Small intestine (tissue), 7 donors: ENCODE measurements at regions not wholly inside any gene's neighbourhood (a gene's known extent, or its start where the extent isn't known, plus 50 kb on each side); places are given as distances from the start of the nearest gene placed in this dataset.

Experiments
- DNase-seq, 2 donors: peaks; one replicate each; pipeline versions ENCODE4 v3.0.0 to v3.0.0-alpha.2; 2013
- FAIRE-seq: peaks from 2 replicates; lab custom pipeline; 2012; peaks lifted over from hg19 to GRCh38; lab: Jason Lieb, UNC
- H3K27ac ChIP-seq, 3 donors: one replicate each; pipeline ENCODE4 v1.5.1; 2013; ENCODE audit warnings: low read length in 2 of 3, mild to moderate bottlenecking in 2 of 3, control low read depth in 1 of 3, inconsistent platforms in 1 of 3, low read depth in 1 of 3, moderate library complexity in 1 of 3
- H3K27me3 ChIP-seq, 3 donors: one replicate each; pipeline ENCODE4 v1.6.1; 2013; ENCODE audit warnings: low read length in 3 of 3, inconsistent platforms in 1 of 3; ENCODE audit not compliant: control insufficient read depth in 3 of 3, insufficient read depth in 3 of 3
- H3K36me3 ChIP-seq, 3 donors: one replicate each; pipeline ENCODE4 v1.6.1; 2013; ENCODE audit warnings: low read length in 3 of 3, inconsistent platforms in 1 of 3, low read depth in 1 of 3, mild to moderate bottlenecking in 1 of 3, moderate library complexity in 1 of 3; ENCODE audit not compliant: control insufficient read depth in 3 of 3, insufficient read depth in 2 of 3
- H3K4me1 ChIP-seq, 3 donors: one replicate each; pipeline ENCODE4 v1.6.1; 2013; ENCODE audit warnings: low read length in 2 of 3, inconsistent platforms in 1 of 3, low read depth in 1 of 3, mild to moderate bottlenecking in 1 of 3, moderate library complexity in 1 of 3; ENCODE audit not compliant: control insufficient read depth in 3 of 3, insufficient read depth in 2 of 3
- H3K4me3 ChIP-seq, 3 donors: one replicate each; pipeline ENCODE4 v1.5.1; 2013; ENCODE audit warnings: low read length in 3 of 3, control low read depth in 1 of 3, inconsistent platforms in 1 of 3, low read depth in 1 of 3, mild to moderate bottlenecking in 1 of 3, moderate library complexity in 1 of 3
- H3K9me3 ChIP-seq, 2 donors: one replicate each; pipeline ENCODE4 v1.6.1; 2013; ENCODE audit warnings: low read depth in 1 of 2, low read length in 1 of 2; ENCODE audit not compliant: control insufficient read depth in 2 of 2, insufficient read depth in 1 of 2
- WGBS, 3 donors: extraction: QIAGEN DNeasy Blood & Tissue Kit; methylation state at CpG; one replicate each; pipeline ENCODE4 v1.1.7; 2013; 5-methylcytosine and 5-hydroxymethylcytosine counted together
- donor health status: healthy with polysubstance abuse.
- donor health status: control.
- donor health status: control.
- donor health status: Bipolar disorder and iron deficiency.
- donor health status: healthy.

DNA sequence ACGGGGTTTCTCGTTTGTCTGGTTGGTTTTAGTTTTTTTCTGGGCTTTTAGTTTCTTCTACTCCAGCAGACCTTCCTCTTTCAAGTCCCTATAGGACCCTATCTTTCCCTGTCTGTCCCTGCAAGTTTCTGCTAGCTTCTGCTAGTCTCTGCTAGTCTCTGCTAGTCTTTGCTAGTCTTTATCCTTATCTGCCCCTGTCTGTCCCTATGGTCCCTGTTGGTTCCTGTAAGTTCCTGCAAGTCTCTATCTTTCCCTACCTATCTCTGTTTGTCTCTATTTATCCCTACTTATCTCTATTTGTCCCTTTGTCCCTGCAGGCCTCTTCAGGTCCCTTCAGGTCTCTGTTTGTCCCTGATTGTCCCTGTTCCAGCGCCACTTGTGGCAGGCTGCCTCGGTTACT is 81.5 kb upstream of the PLEKHG7 start:
- no peaks in the 10 kb centered on the region for H3K36me3 ChIP-seq
- no peaks in the 10 kb centered on the region for H3K27me3 ChIP-seq
- no peak for FAIRE-seq
- H3K4me1 ChIP-seq, result no peaks in the 10 kb centered on the region
- no peak overlapping the region for H3K27ac ChIP-seq
- peaks cover 0 to 6% of the 10 kb centered on the region in 2 donors for H3K9me3 ChIP-seq
- 92 to 96% (median 94%) methylated on average over 4 of the region's 4 CpGs for WGBS, 3 donors
- H3K4me3 ChIP-seq, result no peak overlapping the region
- no peak for DNase-seq

DNA sequence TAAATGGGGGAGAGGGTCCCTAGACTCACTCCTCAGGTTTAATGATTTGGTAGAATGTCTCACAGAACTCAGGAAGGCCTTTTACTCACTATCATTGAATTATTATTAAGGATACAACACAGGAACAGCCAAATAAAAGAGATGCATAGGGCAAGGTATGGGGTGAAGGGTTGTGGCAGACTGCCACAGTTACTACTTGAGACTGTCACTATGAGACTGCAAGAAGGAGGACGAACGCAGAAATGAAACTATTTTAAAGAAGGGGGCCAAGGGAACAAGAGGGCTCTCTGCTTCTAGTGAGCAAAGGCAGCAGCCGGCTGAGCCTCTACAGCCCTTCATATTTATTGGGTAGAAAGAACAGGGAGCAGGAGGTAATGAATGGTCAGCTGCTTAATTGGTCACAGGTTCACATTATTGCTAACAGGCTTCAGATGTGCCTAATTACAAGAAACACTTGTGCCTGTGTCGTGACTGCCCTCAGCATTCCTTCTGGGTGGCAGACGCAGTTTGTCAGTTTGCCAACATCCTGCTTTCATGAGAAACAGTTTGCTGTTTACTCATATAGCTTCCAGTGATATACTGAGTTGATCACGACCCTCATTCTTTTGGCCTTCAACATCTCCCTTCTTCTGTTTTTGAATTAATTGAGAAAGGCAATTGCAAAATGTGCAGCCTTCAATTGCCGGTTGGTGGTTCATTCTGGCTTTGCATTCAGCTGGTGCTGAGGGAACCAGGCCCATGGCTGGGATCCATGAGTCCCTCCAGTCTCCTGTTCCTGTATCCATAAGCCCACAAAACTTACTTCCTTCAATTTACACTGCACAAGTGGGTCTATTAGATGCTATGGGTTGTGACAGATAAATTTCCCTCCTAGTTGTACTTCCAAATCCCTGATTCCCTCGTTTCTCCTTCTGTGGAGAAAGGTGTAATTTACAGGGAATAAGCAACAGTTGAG is 82.8 kb upstream of the PLEKHG7 start:
- Histone ChIP-seq H3K4me3 (no peak overlapping the region), H3K36me3 (no peaks in the 10 kb centered on the region), H3K27me3 (no peaks in the 10 kb centered on the region), H3K9me3 (peaks cover 0 to 6% of the 10 kb centered on the region in 2 donors), H3K27ac (no peak overlapping the region), H3K4me1 (no peaks in the 10 kb centered on the region)
- DNase-seq, result no peak
- WGBS, 3 donors, result 69 to 78% (median 70%) methylated on average over 8 of the region's 8 CpGs
- FAIRE-seq, result no peak

DNA sequence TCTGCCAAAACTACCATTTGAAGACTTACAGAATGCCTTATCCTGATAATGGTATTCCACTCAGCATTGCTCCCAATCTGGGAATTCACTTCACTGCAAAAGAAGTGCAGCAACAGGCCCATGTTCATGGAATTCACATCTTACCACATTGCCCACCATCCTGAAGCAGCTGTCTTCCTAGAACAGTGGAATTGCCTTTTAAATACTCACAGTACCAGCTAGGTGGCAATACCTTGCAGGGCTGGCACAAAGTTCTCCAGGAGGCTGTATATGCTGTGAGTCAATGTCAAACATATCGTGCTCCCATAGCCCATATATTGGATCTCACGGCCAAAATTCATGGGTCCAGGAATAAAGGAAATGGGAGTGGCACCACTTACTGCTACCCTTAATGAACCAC is 83.8 kb upstream of the PLEKHG7 start:
- Histone ChIP-seq H3K4me1 (no peaks in the 10 kb centered on the region), H3K4me3 (no peak overlapping the region), H3K9me3 (peaks cover 0 to 6% of the 10 kb centered on the region in 2 donors), H3K36me3 (no peaks in the 10 kb centered on the region), H3K27me3 (no peaks in the 10 kb centered on the region), H3K27ac (no peak overlapping the region)
- DNase-seq (no peak), FAIRE-seq (no peak)
- 81 to 86% (median 85%) methylated on average over 2 of the region's 2 CpGs for WGBS, 3 donors

DNA sequence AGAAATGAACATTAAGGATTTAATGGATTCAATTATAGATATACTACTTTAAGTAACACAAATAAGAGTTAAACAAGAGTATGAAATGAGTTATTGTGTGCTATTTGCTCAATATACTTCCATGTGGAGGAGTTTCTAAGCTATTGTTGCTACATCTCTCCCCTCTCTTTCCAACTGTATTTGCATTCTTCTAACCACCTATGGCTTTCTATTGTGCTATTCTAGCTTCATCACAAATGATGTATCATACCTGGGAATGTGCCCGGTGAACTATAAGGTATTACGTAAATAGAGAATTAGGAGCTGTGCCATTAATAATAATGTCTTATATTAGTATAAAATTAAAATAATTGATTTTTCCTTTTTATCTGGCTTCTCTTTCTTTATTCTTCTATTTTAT is 87.1 kb upstream of the PLEKHG7 start:
- Histone ChIP-seq H3K36me3 (no peaks in the 10 kb centered on the region), H3K4me3 (no peak overlapping the region), H3K9me3 (no peaks in the 10 kb centered on the region), H3K27me3 (no peaks in the 10 kb centered on the region), H3K27ac (no peak overlapping the region), H3K4me1 (no peaks in the 10 kb centered on the region)
- DNase-seq, result no peak
- FAIRE-seq, result no peak
- 94 to 99% (median 96%) methylated on average over 2 of the region's 2 CpGs for WGBS, 3 donors

DNA sequence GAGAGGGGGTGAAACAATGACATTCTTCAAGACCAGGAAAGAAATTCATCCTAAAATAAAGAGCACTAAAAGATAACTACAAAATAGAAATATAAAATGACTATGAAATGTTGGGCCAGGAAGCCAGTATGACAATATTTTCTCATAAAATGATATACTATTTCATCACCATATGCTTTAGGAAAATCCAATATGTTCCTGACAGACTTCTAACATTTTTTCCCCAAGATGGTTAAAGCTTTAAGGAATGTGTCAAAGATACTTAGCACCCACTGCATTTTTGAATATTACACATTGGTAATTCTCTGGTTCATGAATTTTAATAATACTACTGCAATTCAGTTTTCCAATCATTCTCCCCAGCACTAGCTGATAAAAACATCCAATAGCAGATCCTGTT is 87.7 kb upstream of the PLEKHG7 start:
- FAIRE-seq (no peak), DNase-seq (no peak)
- Histone ChIP-seq H3K36me3 (no peaks in the 10 kb centered on the region), H3K27me3 (no peaks in the 10 kb centered on the region), H3K4me1 (no peaks in the 10 kb centered on the region), H3K4me3 (no peak overlapping the region), H3K27ac (no peak overlapping the region), H3K9me3 (no peaks in the 10 kb centered on the region)

DNA sequence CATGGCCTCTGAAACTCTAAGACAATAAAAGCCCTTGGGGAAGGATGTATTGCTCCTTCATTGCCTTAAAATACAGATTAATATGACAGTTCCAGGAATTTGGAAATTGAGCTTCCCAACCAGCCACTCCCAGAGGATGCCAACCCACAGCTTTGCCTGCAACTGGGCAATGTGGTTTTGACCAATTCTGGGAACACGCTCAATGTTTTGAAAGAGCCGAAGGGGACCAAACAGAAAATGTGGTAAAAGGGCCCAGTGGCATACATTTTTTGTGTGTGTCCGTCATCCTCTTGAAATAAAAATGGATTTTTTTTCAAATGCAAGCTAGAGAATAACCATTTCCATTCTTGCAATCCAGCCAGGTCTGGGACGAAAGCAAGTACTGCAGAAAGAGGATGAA is 88.3 kb upstream of the PLEKHG7 start:
- Histone ChIP-seq H3K4me1 (no peaks in the 10 kb centered on the region), H3K9me3 (no peaks in the 10 kb centered on the region), H3K27me3 (no peaks in the 10 kb centered on the region), H3K4me3 (no peak overlapping the region), H3K27ac (no peak overlapping the region), H3K36me3 (no peaks in the 10 kb centered on the region)
- 95 to 97% (median 97%) methylated on average over 4 of the region's 4 CpGs for WGBS, 3 donors
- DNase-seq, result no peak
- no peak for FAIRE-seq

DNA sequence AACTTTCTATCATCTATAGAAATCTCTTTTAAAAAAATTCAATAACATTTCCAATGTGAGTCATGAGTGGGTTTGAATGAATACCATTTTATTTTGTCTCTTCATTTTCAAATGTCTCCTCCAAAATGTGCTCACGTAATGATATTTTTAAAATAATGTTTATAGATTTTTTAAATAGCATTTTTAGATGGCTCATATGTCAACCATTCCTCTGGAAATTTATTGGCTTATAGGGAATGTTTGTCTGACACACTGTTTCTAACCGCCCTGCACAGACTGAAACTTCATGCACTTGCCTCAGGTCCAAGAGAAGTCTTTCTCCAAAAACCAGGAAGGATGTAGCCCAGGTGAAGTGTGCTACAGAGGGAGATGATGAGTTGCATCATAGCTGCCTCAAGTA is 88.8 kb upstream of the PLEKHG7 start:
- Histone ChIP-seq H3K4me3 (no peak overlapping the region), H3K9me3 (no peaks in the 10 kb centered on the region), H3K27me3 (no peaks in the 10 kb centered on the region), H3K36me3 (no peaks in the 10 kb centered on the region), H3K4me1 (no peaks in the 10 kb centered on the region), H3K27ac (no peak overlapping the region)
- FAIRE-seq, result no peak
- WGBS, 3 donors, result 83 to 96% (median 93%) methylated on average over 2 of the region's 2 CpGs
- DNase-seq, result no peak

DNA sequence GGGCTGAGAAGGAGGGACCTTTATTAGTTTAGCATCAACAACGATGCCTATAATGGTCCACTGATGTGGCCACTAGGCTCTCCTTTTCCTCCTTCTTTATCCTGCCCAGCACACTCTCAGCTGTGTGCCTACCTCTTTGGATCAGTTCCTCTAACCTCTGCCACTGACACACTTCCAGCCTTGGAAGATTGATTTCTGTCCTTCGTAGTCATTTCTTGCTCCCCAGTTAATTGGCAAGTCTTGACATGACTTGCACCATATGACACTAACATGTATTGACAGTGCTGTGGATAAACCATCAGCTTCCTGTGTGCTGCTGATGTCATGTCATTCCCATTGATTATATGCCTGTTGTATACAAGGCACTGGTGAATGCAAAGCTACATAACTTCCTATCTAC is 90.2 kb upstream of the PLEKHG7 start:
- 92 to 96% (median 95%) methylated on average over 2 of the region's 2 CpGs for WGBS, 3 donors
- H3K4me1 ChIP-seq, result no peaks in the 10 kb centered on the region
- no peak for FAIRE-seq

More for the DNA sequence above, 90.2 kb upstream of the PLEKHG7 start:
- Histone ChIP-seq H3K27ac (no peak overlapping the region), H3K27me3 (no peaks in the 10 kb centered on the region), H3K4me3 (no peak overlapping the region), H3K36me3 (no peaks in the 10 kb centered on the region), H3K9me3 (no peaks in the 10 kb centered on the region)
- no peak for DNase-seq
